ENCODE measurements at regions not wholly inside any gene's neighbourhood (a gene's known extent, or its start where the extent isn't known, plus 50 kb on each side); places are given as distances from the start of the nearest gene placed in this dataset.

DNA sequence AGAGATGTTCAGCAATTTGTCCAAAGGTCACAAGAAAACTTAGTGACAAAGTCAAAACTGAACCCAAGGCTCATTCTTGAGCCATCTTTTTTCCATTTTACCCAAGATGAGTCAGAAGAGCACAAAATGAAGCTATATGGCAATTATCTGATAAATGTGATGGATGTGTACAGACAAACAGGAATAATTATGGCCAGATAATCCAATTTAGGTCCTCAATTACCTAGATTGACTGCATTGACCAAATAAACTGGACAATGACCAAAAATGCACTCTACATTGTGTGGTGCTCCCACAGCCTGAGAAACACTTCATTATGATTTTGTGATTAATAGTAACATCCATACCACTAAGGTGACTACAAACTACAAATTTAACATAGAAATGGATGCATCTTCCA is 1105.8 kb downstream of the IGSF11 start:
- TF ChIP-seq POLR2A (IDR thresholded peaks at IDR 0.05) (no peak), POLR2AphosphoS5 (IDR thresholded peaks at IDR 0.05; ENCODE audit: insufficient read depth in 1 of 2, low read depth in 1 of 2) (no peak), CTCF (IDR thresholded peaks at IDR 0.05) (no peak)
